ENCODE measurements at regions not wholly inside any gene's neighbourhood (a gene's known extent, or its start where the extent isn't known, plus 50 kb on each side); places are given as distances from the start of the nearest gene placed in this dataset.
"Not testable (repeated sequence)": the region's sequence is repeated elsewhere in the genome, so short reads cannot be mapped to it uniquely, and the experiment has no call there.

DNA sequence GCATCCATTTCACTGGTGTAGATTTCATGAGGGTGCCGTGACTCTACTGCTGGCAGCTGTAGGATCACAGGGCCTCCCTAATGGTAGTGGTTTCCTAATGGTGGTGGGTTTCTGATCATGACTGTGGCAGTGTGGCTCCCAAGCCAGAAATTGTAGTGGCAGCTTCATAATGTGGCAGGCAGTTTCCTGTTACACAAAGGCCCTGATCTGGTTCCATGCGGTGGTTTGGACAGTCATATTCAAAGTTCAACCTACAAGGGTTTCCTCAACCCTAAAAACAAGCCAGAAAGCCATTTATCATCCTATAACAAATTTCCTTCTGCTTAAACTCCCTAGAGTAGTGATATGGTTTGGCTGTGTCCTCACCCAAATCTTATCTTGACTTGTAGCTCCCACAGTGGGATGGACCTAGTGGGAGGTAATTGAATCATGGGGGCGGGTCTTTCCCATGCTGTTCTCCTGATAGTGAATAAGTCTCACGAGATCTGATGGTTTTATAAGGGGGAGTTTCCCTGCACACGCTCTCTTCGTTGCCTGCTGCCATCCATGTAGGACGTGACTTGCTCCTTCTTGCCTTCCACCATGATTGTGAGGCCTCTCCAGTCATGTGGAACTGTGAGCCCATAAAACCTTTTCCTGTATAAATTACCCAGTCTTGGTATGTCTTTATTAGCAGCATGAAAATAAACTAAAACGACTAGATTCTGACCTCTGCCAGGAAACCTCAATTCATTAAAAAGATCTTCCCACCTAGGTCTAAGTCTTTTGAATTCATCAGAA, 257.1 kb downstream of the EFCAB11 start:
- no peak for DNase-seq (ENCODE audit: low spot score)

GRCh38 chr14:89695846-89696245, 258.7 kb downstream of the EFCAB11 start:
- DNase-seq (ENCODE audit: low spot score), result no peak

GRCh38 chr14:89690139-89690538, 264.4 kb downstream of the EFCAB11 start:
- DNase-seq (ENCODE audit: low spot score), result no peak

GRCh38 chr14:89689711-89690110, 264.8 kb downstream of the EFCAB11 start:
- DNase-seq (ENCODE audit: low spot score), result not testable (repeated sequence)

DNA sequence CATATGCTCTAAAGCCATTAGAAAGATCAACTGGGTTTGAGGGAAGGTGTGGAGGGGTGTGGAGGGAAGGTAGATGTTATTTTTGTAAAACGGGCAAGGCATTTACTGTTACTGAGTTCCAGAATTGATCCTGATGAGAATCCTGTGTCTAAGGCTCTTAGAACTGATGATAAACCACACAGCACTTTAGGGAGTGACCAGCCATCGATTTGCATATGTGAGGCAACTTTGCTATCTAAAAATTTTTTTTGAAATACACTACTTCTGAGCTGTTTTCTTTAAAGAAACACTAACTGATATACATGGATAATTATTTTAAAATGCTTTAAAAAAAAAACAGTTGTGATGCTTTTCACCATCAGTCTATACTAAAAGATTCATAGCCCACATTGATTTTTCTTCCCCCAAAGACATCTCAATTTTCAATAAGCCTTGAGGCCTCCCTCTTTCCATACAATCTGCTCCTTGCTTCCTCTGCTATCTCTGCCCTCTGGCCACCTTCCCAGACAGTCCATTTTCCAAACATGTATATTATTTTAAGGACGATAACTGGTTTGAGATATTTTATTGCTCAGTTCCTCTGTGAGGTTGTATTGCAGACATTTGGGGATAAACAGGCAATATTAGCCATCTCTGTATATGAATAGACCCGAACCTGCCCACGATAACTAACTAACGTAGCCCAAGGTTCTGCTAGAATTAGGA, 265.9 kb downstream of the EFCAB11 start:
- no peak for DNase-seq (ENCODE audit: low spot score)

DNA sequence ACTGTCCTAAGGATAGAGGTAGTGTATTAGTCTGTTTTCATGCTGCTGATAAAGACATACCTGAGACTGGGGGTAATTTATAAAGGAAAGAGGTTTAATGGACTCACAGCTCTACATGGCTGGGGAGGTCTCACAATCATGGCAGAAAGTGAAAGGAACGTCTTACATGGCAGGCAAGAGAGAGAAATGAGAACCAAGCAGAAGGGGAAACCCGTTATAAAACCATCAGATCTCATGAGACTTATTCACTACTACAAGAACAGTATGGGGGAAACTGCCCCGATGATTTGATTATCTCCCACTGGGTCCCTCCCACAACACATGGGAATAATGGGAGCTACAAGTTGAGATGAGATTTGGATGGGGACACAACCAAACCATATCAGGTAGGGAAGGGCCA, 267.4 kb downstream of the EFCAB11 start:
- DNase-seq (ENCODE audit: low spot score), result not testable (repeated sequence)

DNA sequence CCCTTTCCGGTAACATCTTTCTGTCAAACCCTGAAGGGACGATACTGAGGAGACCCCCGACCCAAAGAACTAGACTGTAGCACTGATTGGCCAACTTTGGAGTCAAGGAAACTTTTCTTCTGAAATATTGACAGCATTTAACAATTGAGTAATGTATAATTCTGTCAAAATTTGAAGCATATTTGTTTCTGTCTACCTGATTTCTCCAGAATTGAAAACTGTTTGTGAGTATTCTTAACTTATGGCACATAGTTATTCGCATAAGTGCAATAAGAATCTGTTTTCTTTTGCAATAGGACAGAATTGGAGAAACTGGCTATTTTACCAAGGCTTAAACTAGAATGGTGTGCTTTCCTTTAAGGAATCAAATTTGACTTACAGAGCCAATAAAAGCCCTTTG, 267.1 kb upstream of the FOXN3 start:
- no peak for DNase-seq (ENCODE audit: low spot score)

GRCh38 chr14:89681086-89682018, 264.3 kb upstream of the FOXN3 start:
- no peak for DNase-seq (ENCODE audit: low spot score)

DNA sequence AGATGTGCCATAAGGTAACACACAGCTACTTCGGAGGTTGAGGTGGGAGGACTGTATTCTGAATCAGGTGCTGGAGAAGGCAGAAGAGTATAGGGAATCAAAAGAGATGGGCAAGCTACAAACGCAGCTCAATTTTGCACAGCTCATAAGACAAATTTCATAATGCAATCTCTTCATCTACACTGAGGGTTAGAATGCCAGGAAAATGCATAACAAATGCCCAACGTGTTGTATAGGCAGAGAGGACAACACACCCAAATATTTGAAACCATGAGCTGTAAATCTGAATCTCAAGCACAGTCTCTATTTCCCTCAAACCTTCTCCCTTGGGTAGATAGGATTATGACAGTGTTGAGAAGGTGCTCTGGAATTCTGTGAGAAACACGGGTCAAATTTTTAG, 263.1 kb upstream of the FOXN3 start:
- DNase-seq (ENCODE audit: low spot score), result no peak

GRCh38 chr14:89678768-89679167, 261.7 kb upstream of the FOXN3 start:
- DNase-seq (ENCODE audit: low spot score), result no peak

DNA sequence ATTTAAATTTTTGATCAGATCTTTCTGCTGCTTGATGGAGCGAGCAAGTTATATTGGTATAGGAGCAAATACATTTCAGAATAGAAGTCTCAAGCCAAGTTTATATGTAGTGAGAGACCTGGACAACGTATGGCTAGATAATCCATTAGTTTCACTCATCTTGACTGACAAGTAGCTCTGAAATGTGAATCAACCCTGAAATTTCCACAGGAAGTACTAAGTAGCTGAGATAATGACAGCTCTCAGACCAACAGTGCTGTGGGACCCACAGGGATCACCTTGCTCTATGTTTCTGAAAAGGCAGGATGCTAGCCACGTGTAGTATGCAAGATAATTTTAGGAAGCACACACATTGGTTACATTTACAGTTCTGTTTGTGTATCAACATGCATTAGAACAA, 258.6 kb upstream of the FOXN3 start:
- no peak for DNase-seq (ENCODE audit: low spot score)

- DNase-seq (ENCODE audit: low spot score), result no peak
Observed at GRCh38 chr14:89674936-89675335, 257.9 kb upstream of the FOXN3 start.

- no peak for DNase-seq (ENCODE audit: low spot score)
Observed at GRCh38 chr14:89674240-89674639, 257.2 kb upstream of the FOXN3 start.

- no peak for DNase-seq (ENCODE audit: low spot score)
Observed at GRCh38 chr14:89673512-89674225, 256.6 kb upstream of the FOXN3 start.

DNA sequence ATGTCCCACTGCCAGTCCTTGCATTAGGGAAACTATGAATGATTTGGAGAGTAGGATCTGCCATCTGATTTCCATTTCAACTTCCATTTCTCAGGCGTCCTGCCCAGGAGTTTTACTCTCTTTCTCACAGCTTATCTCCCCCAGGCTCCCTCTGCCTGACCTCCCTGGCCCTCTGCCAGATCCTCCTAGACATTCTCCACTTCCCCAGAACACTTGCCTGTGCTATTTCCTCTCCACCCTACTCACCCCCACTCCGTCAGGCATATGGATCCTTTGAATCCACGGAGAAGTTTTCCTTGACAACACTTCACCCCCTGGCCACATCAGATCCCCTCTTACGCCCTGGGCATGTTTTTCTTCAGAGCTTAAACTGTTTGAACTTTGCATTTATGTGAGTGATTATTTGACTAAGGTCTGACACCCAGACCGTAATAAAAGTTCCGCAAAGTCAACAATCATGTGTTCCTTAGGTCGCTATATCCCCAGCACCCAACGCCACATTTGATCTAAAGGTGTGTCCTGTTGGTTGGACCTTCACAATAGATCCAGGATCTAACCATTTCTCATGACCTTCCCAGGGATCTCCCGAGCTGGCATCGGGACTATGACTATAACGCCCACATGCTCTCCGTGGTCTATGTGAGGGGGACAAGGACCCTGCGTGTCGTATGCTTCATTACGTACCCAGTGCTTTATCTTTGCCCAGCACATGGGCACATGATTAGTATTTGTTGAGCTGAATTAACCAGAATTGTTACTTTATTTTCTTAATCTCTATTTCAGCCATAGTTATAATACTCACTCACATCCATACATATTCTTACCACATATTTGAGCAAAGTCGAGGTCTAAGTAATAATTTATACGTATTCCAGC, 255.8 kb upstream of the FOXN3 start:
- no peak for DNase-seq (ENCODE audit: low spot score)

- no peak for DNase-seq (ENCODE audit: low spot score)
Observed at GRCh38 chr14:89669193-89669592, 252.2 kb upstream of the FOXN3 start.

GRCh38 chr14:89667983-89668382, 250.9 kb upstream of the FOXN3 start:
- DNase-seq (ENCODE audit: low spot score), result no peak

DNA sequence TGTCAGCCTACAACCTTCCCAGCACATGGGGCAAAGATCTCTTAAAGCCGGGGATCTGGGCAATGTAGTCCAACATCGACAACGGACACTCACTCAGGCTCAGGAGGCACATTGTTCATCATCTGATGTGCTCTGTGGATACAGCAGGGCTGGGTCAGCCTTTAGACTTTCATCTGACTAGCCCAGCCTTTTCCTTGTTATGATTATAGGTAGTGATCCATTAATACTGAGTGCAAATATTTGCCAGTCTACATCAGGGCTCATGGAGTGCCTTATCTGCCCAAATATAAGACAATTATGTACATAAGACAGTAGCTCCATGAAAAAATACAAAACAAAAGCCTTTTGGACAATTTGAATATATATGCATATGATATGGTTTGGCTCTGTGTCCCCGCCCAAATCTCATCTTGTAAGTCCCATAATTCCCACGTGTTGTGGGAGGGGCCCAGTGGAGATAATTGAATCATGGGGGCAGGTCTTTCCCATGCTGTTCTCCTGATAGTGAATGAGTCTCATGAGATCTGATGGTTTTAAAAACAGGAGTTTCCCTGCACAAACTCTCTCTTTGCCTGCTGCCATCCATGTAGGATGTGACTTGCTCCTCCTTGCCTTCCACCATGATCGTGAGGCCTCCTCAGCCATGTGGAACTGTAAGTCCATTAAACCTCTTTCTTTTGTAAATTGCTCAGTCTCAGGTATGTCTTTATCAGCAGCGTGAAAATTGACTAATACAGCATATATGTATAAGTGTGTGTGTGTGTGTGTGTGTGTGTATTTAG, 248.5 kb upstream of the FOXN3 start:
- DNase-seq (ENCODE audit: low spot score), result not testable (repeated sequence)

DNA sequence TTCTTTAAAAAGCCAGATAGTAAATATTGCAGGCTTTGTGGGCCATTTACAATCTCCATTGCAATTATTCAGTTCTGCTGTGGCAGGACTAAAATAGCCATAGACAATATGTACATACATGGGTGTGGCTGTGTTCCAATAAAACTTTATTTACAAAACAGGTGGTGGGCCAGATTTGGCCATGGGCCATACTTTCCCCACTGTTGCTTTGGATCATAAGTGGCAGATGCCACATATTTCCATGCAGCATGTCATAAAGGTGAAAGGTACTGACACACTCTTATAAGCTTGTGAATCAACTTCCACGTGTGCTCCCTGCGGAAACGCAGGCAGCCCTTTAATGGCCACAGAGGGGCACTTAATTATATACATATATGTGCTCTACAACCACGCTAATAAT, 244.4 kb upstream of the FOXN3 start:
- no peak for DNase-seq (ENCODE audit: low spot score)

DNA sequence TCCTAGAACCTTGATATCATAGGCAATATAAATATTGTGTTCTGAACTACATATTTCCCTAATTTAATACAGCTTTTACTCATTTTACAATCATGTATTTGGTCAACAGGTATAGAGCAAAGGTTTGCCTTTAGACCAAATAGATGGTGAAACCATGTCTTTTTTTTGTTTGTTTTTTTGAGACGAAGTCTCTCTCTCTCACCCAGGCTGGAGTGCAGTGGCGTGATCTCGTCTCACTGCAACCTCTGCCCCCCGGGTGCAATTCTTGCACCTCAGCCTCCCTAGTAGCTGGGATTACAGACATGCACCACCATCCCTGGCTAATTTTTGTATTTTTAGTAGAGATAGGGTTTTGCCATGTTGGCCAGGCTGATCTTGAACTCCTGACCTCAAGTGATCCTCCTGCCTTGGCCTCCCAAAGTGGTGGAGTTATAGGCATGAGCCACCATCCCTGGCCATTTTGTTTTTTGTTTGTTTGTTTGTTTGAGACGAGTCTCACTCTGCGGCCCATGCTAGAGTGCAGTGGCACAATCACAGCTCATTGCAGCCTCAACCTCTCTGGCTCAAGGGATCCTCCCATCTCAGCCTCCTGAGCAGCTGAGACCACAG, 243.7 kb upstream of the FOXN3 start:
- DNase-seq (ENCODE audit: low spot score), result not testable (repeated sequence)

Data from kidney capillary endothelial cell (primary cell).